Vagina (tissue), 2 donors: ENCODE measurements at regions not wholly inside any gene's neighbourhood (a gene's known extent, or its start where the extent isn't known, plus 50 kb on each side); places are given as distances from the start of the nearest gene placed in this dataset.

Experiments
- CTCF ChIP-seq, 3 experiments: fragments of 450-650 bp in 2 of 3; fragments of 200-600 bp in 1 of 3; sonication (generic) in 1 of 3; IDR thresholded peaks; one replicate each; pipeline ENCODE4 v1.5.1; 2017 to 2019; ENCODE audit warnings: antibody characterized with exemption in 3 of 3, mild to moderate bottlenecking in 2 of 3, moderate library complexity in 2 of 3
- POLR2A ChIP-seq, 2 donors: fragments of 450-650 bp; IDR thresholded peaks; one replicate each; pipeline ENCODE4 v1.6.1; 2017; ENCODE audit warnings: antibody characterized with exemption in 2 of 2, mild to moderate bottlenecking in 2 of 2, moderate library complexity in 2 of 2
- POLR2AphosphoS5 ChIP-seq, 2 donors: sonication (generic); formaldehyde crosslinking; IDR thresholded peaks; one replicate each; pipeline ENCODE4 v1.9.0; 2017; ENCODE audit warnings: antibody characterized with exemption in 2 of 2, mild to moderate bottlenecking in 2 of 2, low read depth in 1 of 2; ENCODE audit not compliant: insufficient read depth in 1 of 2

DNA sequence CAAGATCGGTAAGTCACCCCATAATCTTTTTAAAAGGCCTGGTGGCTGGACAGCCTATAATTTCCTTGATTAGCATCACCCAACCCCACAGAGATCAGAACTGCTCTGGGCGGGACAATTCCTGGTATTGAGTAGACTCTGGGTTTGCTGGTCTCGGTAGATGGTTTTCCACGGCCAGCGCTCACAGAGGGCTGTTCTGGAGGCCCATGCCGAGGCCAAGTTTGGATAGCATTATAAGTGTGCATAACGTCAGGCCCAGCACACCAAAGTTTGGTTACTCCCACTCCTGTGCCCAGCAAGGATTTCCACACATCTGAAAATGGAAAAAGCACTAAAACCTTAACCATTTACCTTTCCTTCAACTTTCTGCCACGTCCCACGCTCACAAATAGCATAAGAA is 104.7 kb upstream of the RREB1 start:
- no peak for TF ChIP-seq CTCF (IDR thresholded peaks at IDR 0.05)
- TF ChIP-seq POLR2A (IDR thresholded peaks at IDR 0.05) = no peak
- TF ChIP-seq POLR2AphosphoS5 (IDR thresholded peaks at IDR 0.05; ENCODE audit: insufficient read depth in 1 of 2, low read depth in 1 of 2) = no peak
